Mesothelial cell of epicardium (in vitro differentiated cells): ENCODE measurements at regions not wholly inside any gene's neighbourhood (a gene's known extent, or its start where the extent isn't known, plus 50 kb on each side); places are given as distances from the start of the nearest gene placed in this dataset.

Experiments
- DNase-seq, 2 experiments: peaks; one replicate each; pipeline ENCODE4 v3.0.0; 2021; ENCODE audit warnings: low spot score in 2 of 2; ENCODE audit not compliant: unreplicated experiment in 2 of 2
- H3K27ac Mint-ChIP-seq: 2 replicates; pipeline ENCODE4 v1.8.0; 2021; ENCODE audit warnings: mixed read lengths
- H3K27me3 Mint-ChIP-seq: 2 replicates; pipeline ENCODE4 v1.8.0; 2021; ENCODE audit warnings: low read depth, mixed read lengths
- H3K36me3 Mint-ChIP-seq: 2 replicates; pipeline ENCODE4 v1.8.0; 2021; ENCODE audit warnings: mixed read lengths
- H3K4me1 Mint-ChIP-seq: 2 replicates; pipeline ENCODE4 v1.8.0; 2021; ENCODE audit warnings: mixed read lengths
- H3K4me3 Mint-ChIP-seq: 2 replicates; pipeline ENCODE4 v1.8.0; 2021; ENCODE audit warnings: mild to moderate bottlenecking, moderate library complexity, mixed read lengths
- H3K9me3 Mint-ChIP-seq: 2 replicates; pipeline ENCODE4 v1.8.0; 2021; ENCODE audit warnings: mixed read lengths
- TF ChIP-seq, protein P1 (sequence below): fragments of 200-600 bp; sonication (generic); IDR thresholded peaks from one replicate; pipeline ENCODE4 v1.5.0; 2021; ENCODE audit warnings: antibody characterized with exemption; ENCODE audit not compliant: unreplicated experiment

DNA sequence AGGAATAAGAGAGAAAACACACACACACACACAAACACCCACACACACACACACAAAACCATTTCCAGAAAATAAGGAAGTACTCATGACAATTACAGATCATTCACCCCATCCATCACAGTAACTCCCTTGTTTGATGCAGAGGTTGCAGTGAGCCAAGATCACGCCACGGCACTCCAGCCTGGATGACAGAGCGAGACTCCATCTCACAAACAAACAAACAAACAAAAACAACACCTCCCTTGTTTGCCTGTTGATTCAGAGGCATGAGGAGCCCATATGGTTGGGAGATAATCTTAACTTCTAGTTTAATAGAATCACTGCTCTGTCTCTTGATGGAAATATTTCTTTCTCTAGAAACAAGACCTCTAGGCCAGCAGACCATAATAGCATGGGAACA, 2043.5 kb upstream of the AGA start:
- Mint-ChIP-seq H3K9me3 (no peaks in the 10 kb centered on the region), H3K36me3 (no peaks in the 10 kb centered on the region), H3K27ac (no peak overlapping the region), H3K4me1 (no peaks in the 10 kb centered on the region), H3K4me3 (no peak overlapping the region), H3K27me3 (no peaks in the 10 kb centered on the region)
- TF ChIP-seq, protein P1, sequence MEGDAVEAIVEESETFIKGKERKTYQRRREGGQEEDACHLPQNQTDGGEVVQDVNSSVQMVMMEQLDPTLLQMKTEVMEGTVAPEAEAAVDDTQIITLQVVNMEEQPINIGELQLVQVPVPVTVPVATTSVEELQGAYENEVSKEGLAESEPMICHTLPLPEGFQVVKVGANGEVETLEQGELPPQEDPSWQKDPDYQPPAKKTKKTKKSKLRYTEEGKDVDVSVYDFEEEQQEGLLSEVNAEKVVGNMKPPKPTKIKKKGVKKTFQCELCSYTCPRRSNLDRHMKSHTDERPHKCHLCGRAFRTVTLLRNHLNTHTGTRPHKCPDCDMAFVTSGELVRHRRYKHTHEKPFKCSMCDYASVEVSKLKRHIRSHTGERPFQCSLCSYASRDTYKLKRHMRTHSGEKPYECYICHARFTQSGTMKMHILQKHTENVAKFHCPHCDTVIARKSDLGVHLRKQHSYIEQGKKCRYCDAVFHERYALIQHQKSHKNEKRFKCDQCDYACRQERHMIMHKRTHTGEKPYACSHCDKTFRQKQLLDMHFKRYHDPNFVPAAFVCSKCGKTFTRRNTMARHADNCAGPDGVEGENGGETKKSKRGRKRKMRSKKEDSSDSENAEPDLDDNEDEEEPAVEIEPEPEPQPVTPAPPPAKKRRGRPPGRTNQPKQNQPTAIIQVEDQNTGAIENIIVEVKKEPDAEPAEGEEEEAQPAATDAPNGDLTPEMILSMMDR: no peak
- no peak for DNase-seq

DNA sequence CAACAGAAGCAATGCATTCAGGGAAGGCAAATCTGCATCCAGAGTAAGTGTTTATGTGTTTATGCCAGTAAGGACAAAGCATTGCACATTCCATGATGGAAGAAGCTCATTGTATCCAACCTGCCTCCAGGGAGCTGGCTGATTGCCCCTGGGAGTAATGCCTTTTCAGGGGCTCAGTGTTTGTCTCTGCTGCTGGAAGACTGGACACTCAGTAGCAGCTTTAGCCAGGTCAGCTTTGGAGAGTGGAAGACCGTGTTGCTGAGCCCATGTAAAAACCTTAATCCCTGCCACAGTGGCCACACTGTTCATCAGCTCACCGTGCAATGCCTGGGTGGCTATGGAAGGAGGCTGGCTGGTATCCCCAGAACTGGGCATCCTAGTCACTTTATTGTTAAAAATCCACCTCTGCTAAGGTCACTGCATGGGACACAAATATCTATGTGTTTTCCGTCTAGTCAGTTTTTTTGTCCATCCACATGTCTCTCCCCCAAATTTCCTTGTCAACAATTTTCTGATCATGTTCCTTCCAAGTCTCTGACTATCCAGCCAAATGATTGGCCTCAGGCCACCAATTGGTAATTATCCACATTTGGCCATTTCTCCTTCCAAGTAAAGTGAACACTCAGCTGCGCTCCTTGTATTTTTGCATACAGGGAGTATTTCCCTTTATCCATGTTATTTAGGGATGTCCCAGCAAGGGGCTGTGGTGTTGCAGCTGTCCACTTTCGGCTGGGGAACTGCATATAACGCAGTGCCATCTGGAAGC, 2044.5 kb upstream of the AGA start:
- Mint-ChIP-seq H3K27me3 (no peaks in the 10 kb centered on the region), H3K4me1 (no peaks in the 10 kb centered on the region), H3K27ac (no peak overlapping the region), H3K9me3 (no peaks in the 10 kb centered on the region), H3K36me3 (no peaks in the 10 kb centered on the region), H3K4me3 (no peak overlapping the region)
- TF ChIP-seq, protein P1: no peak
- DNase-seq: no peak

DNA sequence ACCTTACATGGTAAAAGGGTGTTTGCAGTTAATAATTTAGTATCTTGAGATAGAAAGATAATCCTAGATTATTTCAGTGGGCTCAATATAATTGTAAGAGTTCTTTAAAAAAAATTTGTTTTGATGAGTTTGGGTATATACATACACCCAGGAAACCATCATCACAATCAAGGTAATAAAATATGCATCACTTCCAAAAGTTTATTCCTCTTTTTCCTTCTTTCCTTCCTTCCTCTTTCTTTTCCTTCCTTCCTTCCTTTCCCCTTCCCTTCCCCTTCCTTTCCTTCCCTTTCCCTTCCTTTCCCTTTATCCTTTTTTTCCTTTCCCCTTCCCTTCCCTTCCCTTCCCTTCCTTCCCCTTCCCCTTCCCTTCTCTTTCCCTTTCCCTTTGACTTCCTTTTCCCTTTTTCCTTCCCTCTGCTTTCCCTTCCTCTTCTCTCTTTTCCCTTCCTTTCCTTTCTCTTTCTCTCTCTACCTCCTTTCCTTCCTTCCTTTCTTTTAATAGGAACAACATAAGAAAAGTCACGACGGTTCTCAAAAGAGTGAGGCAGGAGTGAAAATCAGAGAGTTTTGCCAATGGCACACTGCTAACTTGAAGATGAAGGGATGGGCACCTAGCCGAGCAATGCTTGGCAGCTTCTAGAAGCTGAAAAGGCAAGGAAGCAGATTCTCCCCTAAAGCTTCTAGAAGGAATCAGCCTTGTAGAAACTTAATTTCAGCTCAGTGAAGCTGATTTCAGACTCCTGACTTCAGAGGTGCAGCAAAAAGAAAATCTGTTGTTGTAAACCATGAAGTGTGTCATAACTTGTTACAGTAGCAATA, 2050.2 kb upstream of the AGA start:
- Mint-ChIP-seq H3K4me1 (no peaks in the 10 kb centered on the region), H3K27me3 (no peaks in the 10 kb centered on the region), H3K36me3 (no peaks in the 10 kb centered on the region), H3K4me3 (no peak overlapping the region), H3K27ac (no peak overlapping the region), H3K9me3 (peaks cover 12% of the 10 kb centered on the region)
- TF ChIP-seq, protein P1: no peak
- DNase-seq: no peak

DNA sequence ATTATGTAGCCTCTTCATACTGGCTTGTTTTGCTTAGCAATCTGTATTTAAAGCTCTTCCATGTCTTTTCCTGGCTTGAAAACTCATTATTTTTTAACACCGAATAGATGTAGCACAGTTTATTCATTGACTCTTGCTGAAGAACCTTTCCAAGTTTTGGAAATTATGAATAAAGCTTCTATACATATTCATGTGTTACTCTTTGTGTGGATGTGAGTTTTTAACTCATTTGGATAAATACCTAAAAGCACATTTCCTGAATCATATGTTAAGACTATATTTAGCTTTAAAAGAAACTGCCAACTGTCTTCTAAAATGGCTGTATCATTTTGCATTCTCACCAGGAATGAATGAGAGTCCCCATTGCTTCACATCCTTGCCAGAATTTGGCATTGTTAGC, 2061.7 kb upstream of the AGA start:
- H3K9me3 Mint-ChIP-seq: no peaks in the 10 kb centered on the region
- DNase-seq: no peak
- no peaks in the 10 kb centered on the region for H3K36me3 Mint-ChIP-seq
- no peaks in the 10 kb centered on the region for H3K27me3 Mint-ChIP-seq
- H3K4me1 Mint-ChIP-seq: no peaks in the 10 kb centered on the region
- H3K4me3 Mint-ChIP-seq: no peak overlapping the region
- TF ChIP-seq, protein P1: no peak
- no peak overlapping the region for H3K27ac Mint-ChIP-seq

DNA sequence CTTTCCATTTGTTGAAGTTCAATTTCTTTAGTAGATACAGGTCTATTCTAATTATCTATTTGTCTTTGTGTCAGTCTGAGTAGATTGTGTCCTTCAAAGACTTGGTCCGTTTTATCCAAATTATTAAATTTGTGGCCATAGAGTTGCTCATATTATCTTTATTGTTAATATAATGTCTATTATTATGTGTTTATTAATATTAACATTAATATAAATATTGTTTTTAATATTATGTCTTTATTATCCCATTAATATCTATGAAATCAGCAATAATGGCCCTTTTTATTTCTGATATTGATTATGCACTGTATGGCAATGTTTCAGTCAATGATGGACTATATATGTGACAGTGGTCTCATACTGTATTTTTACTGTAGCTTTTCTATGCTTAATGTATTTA, 2067.3 kb upstream of the AGA start:
- Mint-ChIP-seq H3K4me3 (no peak overlapping the region), H3K4me1 (no peaks in the 10 kb centered on the region), H3K27me3 (no peaks in the 10 kb centered on the region), H3K9me3 (peaks cover 4% of the 10 kb centered on the region), H3K36me3 (no peaks in the 10 kb centered on the region), H3K27ac (no peak overlapping the region)
- TF ChIP-seq, protein P1: no peak
- no peak for DNase-seq
